ENCODE measurements at regions not wholly inside any gene's neighbourhood (a gene's known extent, or its start where the extent isn't known, plus 50 kb on each side); places are given as distances from the start of the nearest gene placed in this dataset.

- DNase-seq = no peak
Measured at GRCh38 chr15:98393471-98393870, 254.9 kb upstream of the IGF1R start.

GRCh38 chr15:98394546-98394945, 253.8 kb upstream of the IGF1R start:
- no peak for DNase-seq

DNA sequence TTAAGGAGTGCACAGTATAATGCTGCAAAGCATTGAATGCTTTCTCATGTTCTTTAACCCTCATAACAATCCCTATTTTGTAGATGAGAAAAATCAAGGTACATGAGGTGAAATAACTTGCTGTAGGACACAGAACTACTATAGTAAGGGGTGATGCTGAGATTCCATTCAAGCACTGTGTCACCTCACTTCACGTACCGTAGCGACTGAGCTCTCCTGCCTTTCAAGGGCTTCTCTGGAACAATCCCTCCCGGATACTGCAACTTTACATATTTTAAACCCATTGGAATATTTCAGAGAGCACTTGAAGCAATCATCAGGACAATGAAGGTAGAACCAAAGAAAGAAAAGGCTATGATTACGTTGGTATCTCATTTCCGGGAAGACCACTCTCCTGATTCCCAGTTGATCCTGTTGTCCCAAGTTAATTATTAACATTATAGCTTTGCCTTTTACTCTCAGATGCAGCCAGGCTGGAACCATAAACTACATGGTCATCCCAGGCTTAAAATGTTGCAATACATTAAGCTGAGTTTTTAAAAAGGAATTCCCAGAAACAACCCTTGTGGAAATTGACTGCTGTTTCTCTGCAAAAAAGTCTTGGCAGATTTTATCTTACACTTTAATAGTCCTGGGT, 252.2 kb upstream of the IGF1R start:
- no peak for DNase-seq

DNA sequence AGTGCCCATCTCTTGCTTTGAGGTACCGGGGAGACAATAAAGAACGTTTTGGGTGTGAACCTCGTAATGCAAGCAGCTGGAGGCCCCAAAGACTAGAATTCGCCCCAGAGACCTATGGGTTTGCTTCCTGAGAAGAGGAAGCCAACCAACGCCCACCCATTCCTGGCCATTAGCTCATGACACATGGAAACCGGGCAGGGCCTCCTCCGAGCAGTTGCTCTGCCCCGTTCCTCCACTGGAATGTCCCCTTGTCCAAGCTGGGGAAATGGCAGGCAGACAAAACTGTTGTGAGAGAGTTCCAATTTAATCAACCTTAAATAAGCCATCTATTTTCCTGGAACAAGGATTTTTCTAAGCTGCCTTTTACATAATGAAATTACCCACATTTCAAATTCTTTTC, 250.9 kb upstream of the IGF1R start:
- no peak for DNase-seq

DNA sequence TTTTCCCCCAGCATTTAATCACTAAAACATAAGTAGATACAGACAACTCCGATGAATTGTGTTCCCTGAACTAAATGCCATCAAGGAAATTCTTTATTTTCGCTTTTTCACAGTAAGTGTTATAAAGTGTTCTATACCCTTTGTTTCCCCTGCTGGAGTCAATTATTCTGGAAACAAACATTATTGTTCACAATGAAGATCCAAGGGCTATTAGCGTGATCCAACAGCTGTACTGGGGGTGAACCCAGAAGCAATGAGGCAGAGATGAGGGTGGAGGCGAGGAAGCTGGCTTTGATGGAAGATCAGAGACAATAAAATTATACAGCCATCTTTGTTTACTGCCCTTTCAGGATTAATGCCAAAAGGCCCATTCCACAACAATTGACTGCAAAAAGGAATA, 250.3 kb upstream of the IGF1R start:
- DNase-seq = no peak

- DNase-seq = no peak
Measured at GRCh38 chr15:98398886-98399285, 249.5 kb upstream of the IGF1R start.

DNA sequence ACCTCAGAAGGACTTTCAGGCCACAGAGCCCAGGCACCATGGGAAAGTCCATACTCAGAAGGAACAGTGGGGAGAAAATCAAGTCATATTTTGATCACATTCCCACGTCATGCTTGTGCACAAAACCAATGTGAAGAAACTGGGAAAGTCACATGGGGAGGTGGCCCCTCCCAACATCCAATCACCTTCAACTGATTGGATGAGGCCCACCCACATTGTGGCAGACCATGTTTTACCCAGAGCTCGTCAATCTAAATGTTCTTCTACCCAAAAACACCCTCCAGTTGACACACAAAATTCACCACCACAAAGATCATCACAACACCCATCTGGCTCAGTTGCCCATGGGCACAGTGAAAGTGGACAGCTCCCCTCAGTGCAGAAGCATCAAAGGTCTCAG, 248.2 kb upstream of the IGF1R start:
- DNase-seq = no peak

GRCh38 chr15:98401029-98401428, 247.3 kb upstream of the IGF1R start:
- no peak for DNase-seq

GRCh38 chr15:98402486-98402885, 245.9 kb upstream of the IGF1R start:
- no peak for DNase-seq

DNA sequence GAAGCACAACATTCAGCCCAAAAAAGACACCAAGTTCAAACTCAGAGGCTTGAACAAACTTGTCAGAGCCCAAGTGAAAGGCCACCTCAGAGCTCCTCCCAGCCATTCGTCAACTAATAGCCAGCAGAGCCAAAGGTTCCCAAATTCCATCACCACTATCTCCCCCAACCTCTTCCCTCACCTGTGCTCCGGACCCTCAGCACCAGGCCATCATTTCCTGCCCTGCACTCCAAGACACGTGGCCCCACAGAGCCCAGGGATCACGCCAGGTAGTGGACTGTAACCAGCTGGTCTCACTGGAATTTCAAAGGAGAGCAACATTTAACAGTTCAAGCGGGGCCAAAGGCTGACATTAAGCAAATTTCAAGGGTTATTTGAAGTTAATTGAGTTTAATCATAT, 245.2 kb upstream of the IGF1R start:
- no peak for DNase-seq

DNA sequence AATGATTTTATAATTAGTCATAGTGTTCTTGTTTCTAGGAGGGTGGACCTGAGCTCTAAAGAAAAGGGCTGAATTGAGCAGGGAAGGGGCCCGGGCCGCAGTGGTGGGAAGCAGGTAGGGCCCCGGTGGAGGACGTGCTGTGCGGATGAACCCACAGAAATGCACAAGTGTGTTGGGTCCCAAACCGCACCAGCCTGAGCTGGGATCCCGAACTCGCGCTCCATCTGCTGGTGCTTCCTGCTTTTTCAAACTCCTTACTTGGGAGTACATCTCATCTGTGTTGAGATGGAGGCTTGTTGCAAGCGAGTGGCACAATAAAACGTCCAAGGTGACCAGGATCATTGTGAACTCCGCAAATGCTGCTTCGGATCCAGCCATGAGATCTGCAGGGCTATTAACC, 244.8 kb upstream of the IGF1R start:
- DNase-seq = no peak

GRCh38 chr15:98405013-98405412, 243.3 kb upstream of the IGF1R start:
- no peak for DNase-seq

- no peak for DNase-seq
Measured at GRCh38 chr15:98408231-98408630, 240.1 kb upstream of the IGF1R start.

- DNase-seq = no peak
Measured at GRCh38 chr15:98410328-98410727, 238.0 kb upstream of the IGF1R start.

- DNase-seq = no peak
Measured at GRCh38 chr15:98412852-98413251, 235.5 kb upstream of the IGF1R start.

DNA sequence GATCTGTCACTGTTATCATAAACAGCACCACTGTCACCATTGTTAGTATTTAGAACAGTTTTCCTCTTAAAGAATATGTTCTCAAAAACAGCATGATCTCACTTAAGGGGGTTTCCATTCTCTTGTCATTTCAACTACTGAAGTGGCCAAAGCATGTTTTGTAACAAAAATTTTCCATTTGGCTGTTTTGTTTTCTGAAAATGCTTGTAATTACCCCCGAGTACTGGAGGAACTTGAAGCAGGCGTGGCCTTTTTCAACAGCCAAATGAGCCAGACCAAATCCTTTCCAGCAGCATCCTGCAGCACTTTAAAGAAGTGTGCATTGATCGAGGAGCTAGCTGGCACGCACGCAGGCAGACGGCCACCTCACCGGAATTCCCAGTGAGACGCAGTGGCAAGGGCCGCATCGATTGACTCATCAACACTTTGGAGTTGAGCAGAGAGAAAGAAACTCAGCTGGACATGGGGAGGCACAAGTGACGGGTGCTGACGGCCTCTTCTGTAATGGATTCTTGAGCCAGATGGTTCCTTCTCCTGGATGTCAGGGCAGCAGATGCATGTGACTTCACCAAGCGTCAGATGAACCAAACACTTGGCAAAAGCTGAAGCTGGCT, 234.3 kb upstream of the IGF1R start:
- DNase-seq = no peak

- no peak for DNase-seq
Measured at GRCh38 chr15:98416222-98416855, 232.0 kb upstream of the IGF1R start.

- DNase-seq = no peak
Measured at GRCh38 chr15:98417346-98417745, 231.0 kb upstream of the IGF1R start.

- DNase-seq = no peak
Measured at GRCh38 chr15:98418122-98418521, 230.2 kb upstream of the IGF1R start.

- no peak for DNase-seq
Measured at GRCh38 chr15:98419173-98419780, 229.1 kb upstream of the IGF1R start.

- DNase-seq = no peak
Measured at GRCh38 chr15:98420837-98421236, 227.5 kb upstream of the IGF1R start.

GRCh38 chr15:98421419-98422129, 226.8 kb upstream of the IGF1R start:
- peak; percentile 71 for DNase-seq

- no peak for DNase-seq
Measured at GRCh38 chr15:98422130-98422478, 226.2 kb upstream of the IGF1R start.

GRCh38 chr15:98425173-98425572, 223.2 kb upstream of the IGF1R start:
- DNase-seq = no peak

All from hematopoietic multipotent progenitor cell treated with erythropoietin and hydrocortisone succinate and interleukin-3 and kit ligand, for 6 days (in vitro differentiated cells).